ENCODE measurements at regions not wholly inside any gene's neighbourhood (a gene's known extent, or its start where the extent isn't known, plus 50 kb on each side); places are given as distances from the start of the nearest gene placed in this dataset.

GRCh38 chr11:28495333-28495732 is 387.1 kb downstream of the METTL15 start:
- Mint-ChIP-seq H3K27ac (ENCODE audit: unreplicated experiment) (no peak overlapping the region), H3K9me3 (ENCODE audit: unreplicated experiment) (peaks cover 2% of the 10 kb centered on the region), H3K27me3 (ENCODE audit: unreplicated experiment) (peaks cover 1% of the 10 kb centered on the region), H3K4me3 (ENCODE audit: unreplicated experiment) (no peak overlapping the region), H3K36me3 (ENCODE audit: unreplicated experiment) (no peaks in the 10 kb centered on the region), H3K4me1 (ENCODE audit: low read depth, unreplicated experiment) (no peaks in the 10 kb centered on the region)
- no peak for TF ChIP-seq CTCF (IDR thresholded peaks at IDR 0.05; ENCODE audit: partially characterized antibody, unreplicated experiment)
- no peak for DNase-seq

GRCh38 chr11:28491431-28491830 is 383.2 kb downstream of the METTL15 start:
- Mint-ChIP-seq H3K4me3 (ENCODE audit: unreplicated experiment) (no peak overlapping the region), H3K4me1 (ENCODE audit: low read depth, unreplicated experiment) (no peaks in the 10 kb centered on the region), H3K27me3 (ENCODE audit: unreplicated experiment) (no peaks in the 10 kb centered on the region), H3K36me3 (ENCODE audit: unreplicated experiment) (no peaks in the 10 kb centered on the region), H3K9me3 (ENCODE audit: unreplicated experiment) (peaks cover 2% of the 10 kb centered on the region), H3K27ac (ENCODE audit: unreplicated experiment) (no peak overlapping the region)
- no peak for TF ChIP-seq CTCF (IDR thresholded peaks at IDR 0.05; ENCODE audit: partially characterized antibody, unreplicated experiment)
- no peak for DNase-seq

GRCh38 chr11:28490773-28491382 is 382.7 kb downstream of the METTL15 start:
- no peak for DNase-seq
- no peak overlapping the region for H3K4me3 Mint-ChIP-seq (ENCODE audit: unreplicated experiment)
- H3K27ac Mint-ChIP-seq (ENCODE audit: unreplicated experiment) = no peak overlapping the region
- no peak for TF ChIP-seq CTCF (IDR thresholded peaks at IDR 0.05; ENCODE audit: partially characterized antibody, unreplicated experiment)
- H3K36me3 Mint-ChIP-seq (ENCODE audit: unreplicated experiment) = no peaks in the 10 kb centered on the region
- no peaks in the 10 kb centered on the region for H3K4me1 Mint-ChIP-seq (ENCODE audit: low read depth, unreplicated experiment)
- no peaks in the 10 kb centered on the region for H3K27me3 Mint-ChIP-seq (ENCODE audit: unreplicated experiment)
- H3K9me3 Mint-ChIP-seq (ENCODE audit: unreplicated experiment) = peaks cover under 1% of the 10 kb centered on the region

GRCh38 chr11:28488336-28488735 is 380.1 kb downstream of the METTL15 start:
- no peak for TF ChIP-seq CTCF (IDR thresholded peaks at IDR 0.05; ENCODE audit: partially characterized antibody, unreplicated experiment)
- no peak overlapping the region for H3K4me3 Mint-ChIP-seq (ENCODE audit: unreplicated experiment)
- no peak for DNase-seq
- H3K27me3 Mint-ChIP-seq (ENCODE audit: unreplicated experiment) = no peaks in the 10 kb centered on the region
- H3K9me3 Mint-ChIP-seq (ENCODE audit: unreplicated experiment) = peaks cover 2% of the 10 kb centered on the region
- no peaks in the 10 kb centered on the region for H3K4me1 Mint-ChIP-seq (ENCODE audit: low read depth, unreplicated experiment)
- H3K36me3 Mint-ChIP-seq (ENCODE audit: unreplicated experiment) = no peaks in the 10 kb centered on the region
- no peak overlapping the region for H3K27ac Mint-ChIP-seq (ENCODE audit: unreplicated experiment)

GRCh38 chr11:28483072-28483867 is 375.1 kb downstream of the METTL15 start:
- no peak for DNase-seq
- Mint-ChIP-seq H3K9me3 (ENCODE audit: unreplicated experiment) (peaks cover 2% of the 10 kb centered on the region), H3K27ac (ENCODE audit: unreplicated experiment) (no peak overlapping the region), H3K4me3 (ENCODE audit: unreplicated experiment) (no peak overlapping the region), H3K27me3 (ENCODE audit: unreplicated experiment) (no peaks in the 10 kb centered on the region), H3K36me3 (ENCODE audit: unreplicated experiment) (no peaks in the 10 kb centered on the region), H3K4me1 (ENCODE audit: low read depth, unreplicated experiment) (no peaks in the 10 kb centered on the region)
- no peak for TF ChIP-seq CTCF (IDR thresholded peaks at IDR 0.05; ENCODE audit: partially characterized antibody, unreplicated experiment)

Data from glutamatergic neuron (in vitro differentiated cells).